ENCODE measurements at regions not wholly inside any gene's neighbourhood (a gene's known extent, or its start where the extent isn't known, plus 50 kb on each side); places are given as distances from the start of the nearest gene placed in this dataset.

- no peak for DNase-seq
- Histone ChIP-seq H3K27me3 (replicated peaks in 1 of 7) (no peaks in the 10 kb centered on the region), H3K36me3 (no peaks in the 10 kb centered on the region), H3K4me3 (no peak overlapping the region), H3K27ac (no peak overlapping the region), H3K4me1 (no peaks in the 10 kb centered on the region), H3K9me3 (no peaks in the 10 kb centered on the region)
- TF ChIP-seq POLR2AphosphoS5 (IDR thresholded peaks at IDR 0.05) = no peak
- no peak for TF ChIP-seq CTCF (IDR thresholded peaks at IDR 0.05 in 8 of 11, conservative IDR thresholded peaks at IDR 0.05 in 3 of 11)
- no peak for TF ChIP-seq POLR2A (IDR thresholded peaks at IDR 0.05)
- intact Hi-C loops (cut with DNase I; ENCODE audit: low total_unique reads) = no loop called here
- 42 to 52% (median 44%) methylated on average over 2 of the region's 2 CpGs for WGBS, 5 donors
Observed at GRCh38 chr1:58264462-58264861, 282.1 kb downstream of the OMA1 start.

GRCh38 chr1:58262702-58263101, 283.8 kb downstream of the OMA1 start:
- Histone ChIP-seq H3K27ac (no peak overlapping the region), H3K9me3 (no peaks in the 10 kb centered on the region), H3K4me1 (no peaks in the 10 kb centered on the region), H3K27me3 (replicated peaks in 1 of 7) (no peaks in the 10 kb centered on the region), H3K36me3 (no peaks in the 10 kb centered on the region), H3K4me3 (no peak overlapping the region)
- intact Hi-C loops (cut with DNase I; ENCODE audit: low total_unique reads) = no loop called here
- 80 to 87% (median 81%) methylated on average over 2 of the region's 2 CpGs for WGBS, 5 donors
- DNase-seq = no peak
- TF ChIP-seq POLR2AphosphoS5 (IDR thresholded peaks at IDR 0.05) (no peak), POLR2A (IDR thresholded peaks at IDR 0.05) (no peak), CTCF (IDR thresholded peaks at IDR 0.05 in 8 of 11, conservative IDR thresholded peaks at IDR 0.05 in 3 of 11) (no peak)

GRCh38 chr1:58258082-58258481, 288.4 kb downstream of the OMA1 start:
- H3K27ac ChIP-seq = no peak overlapping the region
- 78 to 87% (median 84%) methylated on average over 10 of the region's 10 CpGs for WGBS, 5 donors
- H3K4me3 ChIP-seq = no peak overlapping the region
- no peaks in the 10 kb centered on the region for H3K9me3 ChIP-seq
- TF ChIP-seq POLR2AphosphoS5 (IDR thresholded peaks at IDR 0.05) = no peak
- no peak for TF ChIP-seq POLR2A (IDR thresholded peaks at IDR 0.05)
- TF ChIP-seq CTCF (IDR thresholded peaks at IDR 0.05 in 8 of 11, conservative IDR thresholded peaks at IDR 0.05 in 3 of 11) = no peak
- intact Hi-C loops (cut with DNase I; ENCODE audit: low total_unique reads) = no loop called here
- H3K4me1 ChIP-seq = no peaks in the 10 kb centered on the region
- DNase-seq = no peak
- H3K27me3 ChIP-seq (replicated peaks in 1 of 7) = no peaks in the 10 kb centered on the region
- no peaks in the 10 kb centered on the region for H3K36me3 ChIP-seq

GRCh38 chr1:58257003-58257402, 289.5 kb downstream of the OMA1 start:
- no peaks in the 10 kb centered on the region for H3K36me3 ChIP-seq
- H3K27ac ChIP-seq = no peak overlapping the region
- no peaks in the 10 kb centered on the region for H3K27me3 ChIP-seq (replicated peaks in 1 of 7)
- intact Hi-C loops (cut with DNase I; ENCODE audit: low total_unique reads) = no loop called here
- no peaks in the 10 kb centered on the region for H3K9me3 ChIP-seq
- no peak for TF ChIP-seq CTCF (IDR thresholded peaks at IDR 0.05 in 8 of 11, conservative IDR thresholded peaks at IDR 0.05 in 3 of 11)
- no peak for TF ChIP-seq POLR2A (IDR thresholded peaks at IDR 0.05)
- TF ChIP-seq POLR2AphosphoS5 (IDR thresholded peaks at IDR 0.05) = no peak
- 81 to 100% (median 83%) methylated on average over 1 of the region's 1 CpG for WGBS, 5 donors
- DNase-seq = no peak
- no peak overlapping the region for H3K4me3 ChIP-seq
- H3K4me1 ChIP-seq = no peaks in the 10 kb centered on the region

Measured in spleen (tissue), 11 donors.